ENCODE measurements at regions not wholly inside any gene's neighbourhood (a gene's known extent, or its start where the extent isn't known, plus 50 kb on each side); places are given as distances from the start of the nearest gene placed in this dataset.

DNA sequence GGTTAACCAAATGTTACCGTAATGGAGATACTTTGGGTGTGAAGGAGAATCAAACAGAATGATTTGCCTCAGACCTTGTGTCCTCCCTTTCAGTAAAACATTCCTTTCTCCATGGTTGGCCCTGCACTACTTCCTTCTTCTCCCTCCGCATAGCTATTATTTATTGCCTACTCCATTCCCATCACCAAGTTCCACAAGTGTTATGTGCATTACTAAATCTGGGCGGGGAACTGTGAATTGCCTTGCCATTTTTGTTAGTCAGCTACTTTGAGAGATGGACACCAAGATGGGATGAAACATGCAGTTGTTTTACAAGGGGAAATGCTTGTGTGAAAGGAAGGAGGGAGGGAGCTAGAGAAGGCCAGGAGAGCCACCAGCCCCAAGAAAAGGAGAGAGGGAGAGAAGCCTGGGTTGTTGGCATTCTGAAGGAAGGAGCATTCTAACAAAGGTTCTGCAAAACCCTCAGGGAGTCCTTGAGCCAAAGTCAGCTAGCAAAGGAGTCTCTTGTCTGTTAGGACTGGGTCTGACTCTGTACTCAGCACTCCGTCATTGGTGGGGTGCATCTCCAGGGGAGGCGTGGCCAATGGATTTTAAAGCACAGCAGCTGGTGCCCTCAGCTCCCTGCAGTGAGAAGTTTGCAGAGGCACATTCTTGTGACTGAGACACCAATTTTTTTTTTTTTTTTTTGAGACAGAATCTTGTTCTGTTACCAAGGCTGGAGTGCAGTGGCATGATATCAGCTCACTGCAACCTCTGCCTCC is 83.6 kb upstream of the CHD6 start:
- TF ChIP-seq, protein P1, sequence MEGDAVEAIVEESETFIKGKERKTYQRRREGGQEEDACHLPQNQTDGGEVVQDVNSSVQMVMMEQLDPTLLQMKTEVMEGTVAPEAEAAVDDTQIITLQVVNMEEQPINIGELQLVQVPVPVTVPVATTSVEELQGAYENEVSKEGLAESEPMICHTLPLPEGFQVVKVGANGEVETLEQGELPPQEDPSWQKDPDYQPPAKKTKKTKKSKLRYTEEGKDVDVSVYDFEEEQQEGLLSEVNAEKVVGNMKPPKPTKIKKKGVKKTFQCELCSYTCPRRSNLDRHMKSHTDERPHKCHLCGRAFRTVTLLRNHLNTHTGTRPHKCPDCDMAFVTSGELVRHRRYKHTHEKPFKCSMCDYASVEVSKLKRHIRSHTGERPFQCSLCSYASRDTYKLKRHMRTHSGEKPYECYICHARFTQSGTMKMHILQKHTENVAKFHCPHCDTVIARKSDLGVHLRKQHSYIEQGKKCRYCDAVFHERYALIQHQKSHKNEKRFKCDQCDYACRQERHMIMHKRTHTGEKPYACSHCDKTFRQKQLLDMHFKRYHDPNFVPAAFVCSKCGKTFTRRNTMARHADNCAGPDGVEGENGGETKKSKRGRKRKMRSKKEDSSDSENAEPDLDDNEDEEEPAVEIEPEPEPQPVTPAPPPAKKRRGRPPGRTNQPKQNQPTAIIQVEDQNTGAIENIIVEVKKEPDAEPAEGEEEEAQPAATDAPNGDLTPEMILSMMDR (IDR thresholded peaks at IDR 0.05), result no peak
- TF ChIP-seq POLR2A (IDR thresholded peaks at IDR 0.05) (no peak), EP300 (IDR thresholded peaks at IDR 0.05) (no peak)
